NCI-H2081 treated with DMSO at 0.1 percent for 48 hours (cell line): ENCODE measurements at regions not wholly inside any gene's neighbourhood (a gene's known extent, or its start where the extent isn't known, plus 50 kb on each side); places are given as distances from the start of the nearest gene placed in this dataset.

Experiments used
- DNase-seq: peaks from one replicate; lab custom pipeline; 2025; lab: John Stamatoyannopoulos, UW

DNA sequence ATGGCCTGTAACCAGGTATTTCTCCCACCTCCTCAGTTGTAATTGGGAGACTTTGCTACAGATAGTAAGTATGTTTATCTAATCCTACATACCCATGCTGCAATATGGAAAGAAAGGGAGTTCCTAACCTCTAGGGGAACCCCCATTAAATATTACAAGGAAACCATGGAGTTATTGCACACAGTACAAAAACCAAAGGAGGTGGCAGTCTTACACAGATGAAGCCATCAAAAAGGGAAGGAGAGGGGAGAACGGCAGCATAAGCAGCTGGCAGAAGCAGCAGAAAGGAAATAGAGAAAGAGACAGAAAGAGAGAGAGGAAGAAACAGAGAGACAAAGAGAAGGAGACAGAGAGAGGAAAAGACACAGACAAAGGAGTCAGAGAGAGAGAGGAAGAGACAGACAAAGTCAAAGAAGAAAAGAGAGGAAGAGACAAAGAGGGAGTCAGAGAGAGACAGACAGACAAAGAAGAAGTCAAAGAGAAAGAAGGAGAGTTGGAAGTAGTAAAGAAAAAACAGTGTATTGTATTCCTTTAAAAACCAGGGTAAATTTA lies 142.9 kb downstream of the FASLG start:
- no peak for DNase-seq

DNA sequence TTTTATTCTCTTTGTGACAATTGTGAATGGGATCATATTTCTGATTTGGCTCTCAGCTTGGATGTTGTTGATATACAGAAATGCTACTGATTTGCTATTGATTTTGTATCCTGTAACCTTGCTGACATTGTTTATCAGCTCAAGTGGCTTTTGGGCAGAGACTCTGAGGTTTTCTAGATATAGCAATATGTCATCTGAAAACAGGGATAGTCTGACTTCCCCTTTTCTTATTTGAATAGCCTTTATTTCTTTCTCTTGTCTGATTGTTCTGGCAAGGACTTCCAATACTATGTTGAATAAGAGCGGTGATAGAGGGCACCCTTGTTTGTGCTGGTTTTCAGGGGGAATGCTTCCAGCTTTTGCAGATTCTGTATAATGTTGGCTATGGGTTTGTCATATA lies 150.8 kb downstream of the FASLG start:
- DNase-seq, result no peak

DNA sequence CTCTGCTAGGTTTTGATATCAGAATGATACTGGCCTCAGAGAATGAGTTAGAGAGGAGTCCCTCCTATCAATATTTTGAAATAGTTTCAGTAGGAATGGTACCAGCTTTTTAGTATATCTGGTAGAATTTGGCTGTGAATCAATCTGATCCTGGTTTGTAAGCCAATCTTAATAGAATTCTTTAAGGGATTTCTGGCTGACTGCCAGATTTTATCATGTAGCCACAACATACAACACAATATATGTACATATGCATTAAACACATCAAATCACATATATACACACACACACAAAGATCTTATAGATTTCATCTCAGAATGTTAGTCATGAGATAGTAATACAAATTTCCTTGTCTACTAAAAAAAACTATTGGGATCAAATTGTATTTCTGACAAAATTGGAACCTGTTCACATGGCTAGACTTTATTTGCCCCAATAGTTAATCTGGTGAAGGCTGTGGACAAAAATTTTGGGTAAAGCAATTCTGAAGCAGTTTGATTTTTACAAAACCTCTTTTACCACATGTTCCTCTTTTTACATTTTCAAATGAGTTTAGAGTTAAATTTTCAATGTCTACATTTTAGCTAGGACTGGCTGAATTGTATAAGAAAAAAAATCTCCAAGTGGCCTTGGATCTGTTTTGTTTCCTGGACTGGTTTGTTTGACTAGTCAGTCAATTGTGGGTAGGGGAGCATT lies 151.7 kb downstream of the FASLG start:
- DNase-seq, result no peak

DNA sequence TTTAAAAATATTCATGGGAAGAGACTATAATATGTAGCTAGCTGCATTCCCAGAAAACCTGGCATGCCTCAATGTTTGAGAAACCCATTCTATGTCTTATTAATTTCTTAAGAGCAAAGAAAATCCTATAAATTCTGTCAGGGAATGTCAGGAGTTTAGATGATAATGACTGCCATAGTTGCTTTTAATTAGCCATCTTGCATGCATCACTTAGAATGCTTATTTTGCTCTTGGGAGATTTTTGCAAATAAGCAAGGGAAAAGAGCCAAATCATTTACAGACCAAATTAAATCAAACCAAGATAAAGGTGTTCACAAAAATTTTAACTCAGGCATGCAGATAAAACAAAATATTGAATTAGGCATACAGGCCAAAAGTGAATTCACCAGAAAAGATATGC lies 152.8 kb downstream of the FASLG start:
- DNase-seq, result no peak

DNA sequence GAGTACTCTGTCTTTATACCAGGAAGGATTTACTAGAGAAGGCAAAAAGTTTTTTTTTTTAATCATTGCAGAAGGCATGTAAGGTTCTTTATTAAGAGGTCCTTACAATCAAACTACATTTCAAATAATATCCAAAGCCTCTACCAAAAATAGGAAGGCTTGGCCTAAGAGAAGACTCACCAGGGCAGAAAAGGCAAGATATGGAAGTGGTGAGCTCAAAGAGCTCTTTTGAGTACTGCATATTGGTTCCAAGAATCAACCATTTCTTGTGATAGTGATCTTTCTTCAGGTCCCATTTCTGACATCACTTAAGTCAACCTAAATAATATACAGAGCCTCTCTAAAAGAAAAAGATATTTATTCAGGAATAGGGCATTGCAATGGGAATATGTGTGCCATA lies 153.2 kb downstream of the FASLG start:
- no peak for DNase-seq

DNA sequence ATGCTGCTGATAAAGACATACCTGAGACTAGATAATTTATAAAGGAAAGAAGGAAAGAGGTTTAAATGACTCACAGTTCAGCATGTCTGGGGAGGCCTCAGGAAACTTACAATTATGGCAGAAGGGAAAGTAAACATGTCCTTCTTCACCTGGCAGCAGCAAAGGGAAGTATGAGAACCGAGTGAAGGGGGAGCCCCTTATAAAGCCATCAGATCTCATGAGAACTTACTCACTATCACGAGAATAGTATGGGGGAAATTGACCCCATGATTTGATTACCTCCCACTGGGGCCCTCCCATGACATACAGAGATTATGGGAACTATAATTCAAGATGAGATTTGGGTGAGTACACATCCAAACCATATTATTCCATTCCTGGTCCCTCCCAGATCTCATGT lies 154.4 kb downstream of the FASLG start:
- no peak for DNase-seq

DNA sequence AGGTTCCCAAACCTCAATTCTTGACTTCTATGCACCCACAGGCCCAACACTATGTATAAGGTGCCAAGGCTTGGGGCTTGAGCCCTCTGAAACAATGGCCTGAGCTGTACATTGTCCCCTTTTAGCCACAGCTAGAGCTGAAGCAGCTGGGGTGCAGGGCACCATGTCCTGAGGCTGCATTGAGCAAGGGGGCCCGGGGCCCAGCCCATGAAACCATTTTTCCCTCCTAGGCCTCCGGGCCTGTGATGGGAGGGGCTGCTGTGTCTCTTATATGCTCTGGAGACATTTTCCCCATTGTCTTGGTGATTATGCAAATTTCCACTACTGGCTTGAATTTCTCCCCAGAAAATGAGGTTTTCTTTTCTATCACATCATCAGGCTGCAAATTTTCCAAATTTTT lies 155.5 kb downstream of the FASLG start:
- no peak for DNase-seq

DNA sequence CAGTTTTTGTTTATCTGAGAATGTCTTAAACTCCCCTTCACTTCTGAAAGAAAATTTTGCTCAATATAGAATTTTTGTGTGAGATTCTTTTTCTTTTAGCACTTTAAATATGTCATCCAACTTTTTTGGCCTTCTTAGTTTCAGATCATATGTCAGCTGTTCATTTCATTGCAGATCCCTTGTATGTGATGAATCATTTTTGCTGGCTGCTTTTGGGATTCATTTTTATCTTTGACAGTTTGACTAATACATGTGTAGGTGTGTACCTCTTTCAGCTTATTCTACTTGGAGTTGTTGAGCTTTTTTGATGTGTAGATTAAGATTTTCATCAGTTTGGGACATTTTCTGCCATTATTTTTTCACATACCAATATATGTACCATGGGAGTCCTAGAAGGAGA lies 156.8 kb downstream of the FASLG start:
- no peak for DNase-seq

DNA sequence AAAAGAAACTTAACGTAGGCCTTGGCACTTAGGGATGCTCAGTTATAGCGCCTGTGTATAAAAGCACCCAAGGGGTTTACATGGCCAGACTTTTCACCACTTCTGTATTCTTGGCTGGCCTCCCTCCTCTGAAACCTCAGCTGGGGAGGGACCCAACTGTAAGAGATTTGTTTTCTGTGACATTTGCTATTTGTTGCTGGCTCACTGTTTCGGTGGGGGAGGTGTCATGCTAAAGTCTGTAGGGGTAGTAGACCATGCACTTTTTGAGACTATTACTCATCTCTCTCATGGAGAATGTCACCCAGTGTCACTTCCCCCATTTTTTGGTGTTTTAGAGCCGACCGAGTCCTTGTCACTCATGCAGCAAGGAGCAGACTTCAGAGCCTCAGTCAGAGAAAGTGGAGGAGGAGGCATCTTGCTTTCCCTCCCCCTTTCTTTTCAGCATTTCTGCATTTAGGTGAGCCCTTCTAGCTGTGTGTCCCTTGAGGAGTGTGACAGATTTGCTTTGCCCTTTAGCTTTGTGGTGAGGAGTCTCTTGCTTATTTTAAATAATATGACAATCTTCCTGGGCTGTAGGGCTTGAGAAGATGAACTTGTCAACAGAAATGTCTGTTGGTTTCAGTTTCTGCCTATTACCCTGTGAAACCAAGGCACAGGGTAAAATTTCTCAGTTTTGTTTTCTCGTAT lies 160.1 kb downstream of the FASLG start:
- DNase-seq, result no peak

DNA sequence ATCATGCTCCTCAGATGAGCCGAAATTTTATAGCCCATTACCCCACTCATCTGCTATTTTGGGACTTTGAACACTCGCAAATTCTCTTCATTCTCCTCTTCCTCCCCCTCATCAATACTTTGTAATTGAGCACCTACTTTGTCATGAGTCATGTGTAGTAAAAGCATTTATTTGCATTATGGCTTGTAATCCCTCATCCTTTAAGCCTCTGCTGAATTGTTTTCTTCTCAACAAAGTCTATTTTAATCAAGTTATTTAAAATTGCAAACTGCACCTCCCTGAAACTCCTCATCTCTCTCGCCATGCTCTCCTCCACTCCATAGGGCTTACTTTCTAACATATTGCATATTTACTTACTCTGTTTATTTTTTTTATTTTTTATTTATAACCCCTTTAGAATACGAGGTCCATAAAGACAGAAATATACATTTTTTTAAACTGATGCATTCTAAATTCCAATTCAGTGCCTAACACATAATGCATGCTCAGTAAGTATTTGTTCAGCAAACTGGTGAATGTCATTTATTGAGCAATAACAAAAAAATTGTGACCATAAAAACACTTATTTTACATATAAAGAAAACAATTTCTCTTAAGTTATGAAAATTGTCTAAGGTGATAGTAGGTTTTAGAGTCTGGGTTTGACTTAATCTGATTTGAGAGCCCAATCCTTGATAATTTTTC lies 161.7 kb downstream of the FASLG start:
- DNase-seq, result no peak

DNA sequence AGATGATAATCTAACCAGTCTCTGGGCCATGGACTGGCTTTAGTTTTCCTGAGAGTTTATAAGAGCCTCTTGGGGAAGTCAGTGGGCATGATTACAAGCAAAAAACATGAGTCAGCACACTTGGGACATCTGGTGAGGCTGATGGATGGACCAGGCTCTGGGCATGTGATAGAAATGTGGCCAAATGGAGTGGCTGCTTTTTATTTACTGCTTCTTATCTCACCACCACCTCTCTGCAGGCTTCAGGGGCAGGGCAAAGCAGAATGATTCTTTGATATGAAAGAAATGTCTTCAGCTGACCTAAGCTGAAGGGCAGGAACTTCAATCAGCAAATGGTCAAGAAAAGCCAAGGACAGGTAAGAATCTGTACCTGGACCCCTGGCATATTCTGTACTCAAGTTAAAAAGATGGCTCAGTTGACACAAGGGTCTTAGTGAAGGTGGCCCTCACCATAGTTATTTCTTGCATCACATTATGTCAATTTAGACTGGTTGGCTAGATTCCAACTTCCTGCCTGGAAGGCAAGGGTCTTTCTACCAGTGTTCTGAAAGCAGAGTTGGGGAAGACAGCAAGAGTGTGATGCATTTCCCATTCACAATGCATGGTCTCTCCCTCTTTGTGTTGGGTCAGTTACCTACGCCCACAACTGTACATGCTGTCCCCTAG lies 162.8 kb downstream of the FASLG start:
- no peak for DNase-seq

DNA sequence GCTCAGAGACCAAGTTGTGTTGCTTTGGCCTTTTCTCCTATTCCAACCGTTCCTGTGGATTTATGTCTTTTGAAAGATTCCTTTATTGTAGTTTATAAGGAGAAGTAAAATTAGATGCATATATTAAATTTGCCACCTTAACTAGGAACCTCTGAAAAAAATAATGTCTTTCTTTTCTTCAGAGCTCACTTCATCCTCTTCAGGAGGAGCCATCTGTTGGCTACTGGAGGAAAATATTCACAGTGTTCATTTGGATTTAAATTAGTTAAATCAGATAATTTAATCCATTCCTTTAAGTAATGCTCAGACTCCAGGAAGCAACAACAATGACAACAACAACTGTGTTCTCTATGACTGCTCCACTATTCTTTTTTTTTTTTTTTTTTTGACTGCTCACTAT lies 164.0 kb downstream of the FASLG start:
- DNase-seq, result no peak

DNA sequence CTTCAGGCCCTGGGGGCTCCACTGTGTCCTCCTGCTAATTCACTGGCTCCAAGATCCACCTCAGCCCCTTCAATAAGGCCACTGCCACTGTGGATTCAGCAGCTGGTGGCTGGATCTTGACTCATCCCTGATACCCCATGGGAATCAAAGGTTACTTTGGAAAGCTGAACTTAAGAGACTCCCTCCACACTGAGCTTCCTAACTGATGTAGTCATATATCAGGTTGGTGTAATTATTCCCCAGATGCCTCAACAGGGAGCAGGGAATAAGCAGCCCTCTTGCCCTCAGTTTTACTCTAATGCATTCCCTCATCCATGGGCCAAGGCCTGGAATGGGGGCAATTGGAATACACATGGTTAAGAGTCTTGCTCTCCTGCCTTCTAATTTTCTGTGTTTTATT lies 164.6 kb downstream of the FASLG start:
- no peak for DNase-seq

DNA sequence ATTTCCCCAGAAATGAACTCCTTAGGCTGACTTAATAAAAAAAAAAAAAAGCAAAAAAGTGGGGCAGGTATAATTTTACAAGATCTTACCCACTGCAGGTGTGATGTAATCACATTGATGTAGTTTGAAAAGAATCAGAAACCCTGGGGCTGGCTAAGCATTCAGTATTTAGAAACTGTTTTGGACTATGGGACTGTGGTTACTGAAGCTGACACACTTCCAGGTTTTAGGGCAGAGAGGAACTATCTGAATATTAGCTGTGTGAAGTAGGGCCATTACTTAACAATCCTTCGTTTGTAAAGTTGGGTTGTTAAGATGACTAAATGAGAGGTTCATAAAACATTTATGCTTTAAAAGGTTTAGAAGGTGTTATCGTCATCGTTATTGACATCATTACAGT lies 165.3 kb downstream of the FASLG start:
- DNase-seq, result no peak

DNA sequence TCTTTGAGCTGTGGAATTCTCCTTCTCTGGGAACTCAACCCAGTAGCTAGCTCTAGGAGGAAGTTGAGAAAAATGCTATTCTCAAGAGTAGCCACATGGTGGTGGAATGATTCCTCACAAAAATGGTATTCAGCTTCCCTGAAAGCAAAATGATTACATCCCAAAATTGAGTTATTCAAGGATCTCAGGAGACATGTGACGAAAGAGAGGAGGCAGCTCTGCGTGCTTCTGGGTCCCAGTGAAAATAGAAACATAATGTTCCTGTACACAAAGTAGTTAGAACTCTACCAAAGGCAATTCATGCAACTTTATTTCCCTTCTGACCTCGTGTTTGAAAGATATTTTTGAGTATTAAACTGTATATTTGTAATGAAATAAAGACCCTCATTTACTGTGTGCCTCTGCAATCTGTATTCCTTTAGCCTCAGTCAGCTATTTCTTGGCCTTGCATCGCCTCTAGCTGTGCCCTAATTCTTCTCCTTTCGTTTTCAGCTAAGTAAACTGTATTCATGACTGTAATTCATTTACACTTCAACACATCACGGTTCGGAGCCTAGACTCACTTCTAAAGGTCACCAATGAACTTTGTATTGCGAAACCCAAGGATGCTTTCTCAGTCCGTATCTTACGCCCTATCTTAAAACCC lies 167.3 kb downstream of the FASLG start:
- DNase-seq, result no peak

DNA sequence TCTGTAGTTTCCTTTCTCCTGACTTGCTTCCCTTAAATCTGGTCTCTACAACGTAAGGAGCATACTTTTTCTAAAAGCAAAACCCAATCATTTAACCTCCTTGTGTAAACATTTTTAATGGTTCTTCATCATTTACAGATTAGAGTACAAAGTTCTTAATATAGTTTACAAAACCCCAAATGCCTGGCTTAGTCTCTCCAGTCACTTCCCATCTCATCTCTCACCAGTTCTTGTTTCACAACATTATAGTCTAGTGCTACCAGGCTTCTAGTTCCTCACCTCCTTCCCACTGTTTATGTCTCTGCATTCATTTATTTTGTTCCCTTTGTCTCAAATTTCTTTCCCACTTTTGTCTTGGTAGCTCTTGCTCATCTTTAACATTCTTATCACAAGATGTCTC lies 168.4 kb downstream of the FASLG start:
- no peak for DNase-seq

DNA sequence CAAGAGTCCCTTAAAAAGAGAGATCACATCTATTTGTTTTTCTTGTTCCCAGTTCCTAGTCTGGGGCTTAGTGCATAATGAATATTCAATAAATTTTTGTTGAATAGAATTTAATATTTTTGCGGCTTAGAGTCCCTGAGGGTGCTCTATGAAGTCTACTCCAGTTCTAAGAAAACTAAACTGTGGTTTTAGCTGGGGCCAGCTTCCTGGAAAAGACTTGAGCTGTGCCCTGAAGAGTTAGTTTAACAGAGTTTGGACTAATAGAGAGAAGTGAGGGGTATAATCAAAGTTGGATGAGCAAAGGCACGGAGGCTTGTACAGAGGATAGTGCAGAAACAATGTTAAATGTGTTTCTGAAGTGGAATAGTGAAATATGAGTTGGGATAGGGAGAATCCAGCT lies 168.9 kb downstream of the FASLG start:
- DNase-seq, result no peak

DNA sequence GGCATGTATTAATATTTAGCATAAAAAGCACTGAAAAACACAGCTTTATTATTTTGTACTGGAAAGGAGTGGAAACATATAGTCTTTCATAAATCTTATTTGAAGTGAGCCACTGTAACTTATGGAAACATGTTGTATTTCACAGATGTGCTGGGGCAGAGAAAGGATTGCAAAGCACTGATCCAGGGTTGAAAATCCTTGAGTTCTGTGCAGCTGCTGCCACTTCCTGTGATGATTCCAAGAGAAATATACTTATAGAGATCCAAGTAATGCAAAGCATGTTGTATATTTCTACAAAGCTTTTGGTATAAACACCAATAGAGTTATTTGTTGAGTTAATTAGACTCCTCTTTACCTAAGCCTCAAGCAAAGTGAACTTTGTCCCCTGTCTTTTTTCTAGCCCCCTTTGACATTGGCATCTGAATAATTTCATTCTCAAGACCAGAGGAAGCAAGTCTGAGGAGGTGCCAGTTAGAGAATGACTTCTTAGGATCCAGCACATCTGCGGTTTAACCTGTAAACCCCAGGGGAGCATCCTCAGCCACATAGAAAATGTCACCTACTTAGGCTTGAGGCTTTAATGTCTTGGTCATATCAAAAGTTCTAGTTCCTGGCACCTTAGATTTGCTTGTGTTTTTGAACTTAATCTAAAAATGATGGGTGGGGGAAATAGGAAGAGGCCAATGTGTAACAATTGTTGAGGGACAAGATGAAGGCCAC lies 173.3 kb downstream of the FASLG start:
- DNase-seq, result no peak

DNA sequence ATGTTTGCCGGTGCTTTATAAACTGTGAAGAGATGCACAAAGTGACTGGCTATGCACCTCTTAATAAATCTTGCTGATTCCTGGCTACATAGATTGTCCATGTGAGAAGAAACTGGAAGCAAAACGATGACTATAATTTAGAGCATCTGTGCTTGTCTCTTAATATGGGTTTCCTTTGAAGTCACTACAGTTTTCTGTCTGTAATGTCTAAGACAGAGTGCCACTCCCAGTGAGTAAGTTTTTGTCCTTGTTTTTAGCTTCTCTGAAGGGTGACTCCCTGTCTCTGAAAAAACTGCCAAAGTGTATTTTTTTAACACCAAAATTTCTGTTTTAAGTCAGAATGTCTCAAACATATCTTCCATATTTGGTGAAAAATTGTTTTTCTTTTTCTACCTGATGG lies 175.1 kb downstream of the FASLG start:
- DNase-seq, result no peak

DNA sequence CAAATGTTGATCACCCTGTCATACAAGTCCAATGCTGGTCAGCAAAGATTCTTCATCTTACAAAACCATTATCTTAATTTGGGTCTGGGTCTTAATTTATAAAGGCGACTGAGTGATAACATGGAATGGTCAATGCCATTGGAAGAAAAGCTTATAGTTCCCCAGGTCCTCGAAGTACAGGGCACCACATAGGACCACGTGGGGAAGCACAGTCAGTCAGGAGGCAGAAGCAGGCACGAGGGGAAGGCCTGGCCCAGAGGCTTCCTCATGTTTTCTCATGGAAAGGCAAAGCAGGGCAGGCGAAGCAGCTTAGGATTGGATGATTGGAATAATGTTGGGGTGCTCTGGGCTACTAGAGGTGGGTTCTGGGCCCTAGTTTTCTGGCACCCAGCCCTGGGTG lies 175.7 kb downstream of the FASLG start:
- no peak for DNase-seq

DNA sequence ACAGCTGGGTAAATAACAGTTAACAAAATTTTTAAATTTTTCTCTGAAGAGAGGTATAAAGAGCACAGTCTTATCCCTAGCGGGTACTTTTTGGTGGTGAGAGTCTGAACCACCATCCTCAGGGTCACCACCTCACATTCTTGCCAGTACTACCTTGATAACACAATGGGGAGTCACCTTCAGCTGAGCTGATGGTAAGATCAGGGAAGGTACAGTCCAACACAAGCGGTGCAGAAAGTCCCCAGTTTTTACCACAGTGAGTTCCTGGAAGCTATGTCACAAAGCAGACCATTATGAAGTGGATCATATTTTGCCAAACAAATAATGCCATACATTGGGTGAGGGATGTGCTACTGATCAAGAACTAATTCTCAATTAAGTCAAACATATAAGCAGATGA lies 176.9 kb downstream of the FASLG start:
- no peak for DNase-seq
